ENCODE measurements at regions not wholly inside any gene's neighbourhood (a gene's known extent, or its start where the extent isn't known, plus 50 kb on each side); places are given as distances from the start of the nearest gene placed in this dataset.
"Not testable (repeated sequence)": the region's sequence is repeated elsewhere in the genome, so short reads cannot be mapped to it uniquely, and the experiment has no call there.

GRCh38 chr4:49154308-49155103, 168.4 kb downstream of the CWH43 start:
- H3K36me3 ChIP-seq, H3K27ac ChIP-seq, H3K4me3 ChIP-seq, H3K27me3 ChIP-seq, DNase-seq, H3K4me1 ChIP-seq: not testable (repeated sequence)
- ATAC-seq = peak; percentile 70 to 91 (median 82)
- H3K9me3 ChIP-seq = peaks cover 0 to 91% (median 41%) of the 10 kb centered on the region in 11 donors
- WGBS, 2 donors = 58 to 60% methylated on average over 11 of the region's 11 CpGs
- intact Hi-C loops (cut with DNase I) = loop anchor here in 1 of 10 donors (10.0 kb wide), 1 partner anchor 50 kb away; no protein-coding TSS in a partner anchor

- intact Hi-C loops (cut with DNase I) = loop anchor here in 1 of 10 donors (10.0 kb wide), 1 partner anchor 50 kb away; no protein-coding TSS in a partner anchor
- H3K4me3 ChIP-seq, DNase-seq, ATAC-seq, H3K27ac ChIP-seq, H3K4me1 ChIP-seq, H3K36me3 ChIP-seq, H3K27me3 ChIP-seq: not testable (repeated sequence)
- 68 to 72% methylated on average over 7 of the region's 7 CpGs for WGBS, 2 donors
- H3K9me3 ChIP-seq = peaks cover 0 to 83% (median 36%) of the 10 kb centered on the region in 11 donors
These were observed 169.2 kb downstream of the CWH43 start for GRCh38 chr4:49155270-49155669.

GRCh38 chr4:49156309-49156708, 170.2 kb downstream of the CWH43 start:
- intact Hi-C loops (cut with DNase I) = loop anchor here in 1 of 10 donors (10.0 kb wide), 1 partner anchor 52 kb away; no protein-coding TSS in a partner anchor
- peaks cover 0 to 78% (median 31%) of the 10 kb centered on the region in 11 donors for H3K9me3 ChIP-seq
- DNase-seq, H3K27me3 ChIP-seq, H3K36me3 ChIP-seq, H3K4me3 ChIP-seq, H3K27ac ChIP-seq, H3K4me1 ChIP-seq: not testable (repeated sequence)
- 56 to 67% methylated on average over 6 of the region's 6 CpGs for WGBS, 2 donors
- ATAC-seq = peak in 5 of 8 donors; percentile 30 to 58 (median 41)

GRCh38 chr4:49157630-49158029, 171.6 kb downstream of the CWH43 start:
- intact Hi-C loops (cut with DNase I) = loop anchor here in 1 of 10 donors (10.0 kb wide), 1 partner anchor 53 kb away; no protein-coding TSS in a partner anchor
- not testable (repeated sequence) for H3K27ac ChIP-seq, H3K4me3 ChIP-seq, H3K4me1 ChIP-seq, DNase-seq, H3K36me3 ChIP-seq, H3K27me3 ChIP-seq, ATAC-seq
- H3K9me3 ChIP-seq = peaks cover 0 to 64% (median 21%) of the 10 kb centered on the region in 11 donors
- 49 to 51% methylated on average over 2 of the region's 2 CpGs for WGBS, 2 donors

- H3K4me3 ChIP-seq; intact Hi-C loops (cut with DNase I); H3K27me3 ChIP-seq; H3K27ac ChIP-seq; ATAC-seq; H3K36me3 ChIP-seq; H3K4me1 ChIP-seq: not testable (repeated sequence)
- WGBS, 2 donors = 74 to 77% methylated on average over 23 of the region's 23 CpGs
- DNase-seq = peak in 1 of 2 donors; percentile 9
- peaks cover 0 to 36% (median 9%) of the 10 kb centered on the region in 11 donors for H3K9me3 ChIP-seq
These were observed 175.1 kb downstream of the CWH43 start for GRCh38 chr4:49161111-49161541.

- 52 to 66% methylated on average over 6 of the region's 6 CpGs for WGBS, 2 donors
- ATAC-seq; H3K4me1 ChIP-seq; H3K4me3 ChIP-seq; DNase-seq; H3K27me3 ChIP-seq; H3K36me3 ChIP-seq; H3K27ac ChIP-seq; intact Hi-C loops (cut with DNase I): not testable (repeated sequence)
- peaks cover 0 to 15% (median 0%) of the 10 kb centered on the region in 11 donors for H3K9me3 ChIP-seq
These were observed 178.8 kb downstream of the CWH43 start for GRCh38 chr4:49164916-49165315.

GRCh38 chr4:49177847-49178246, 191.8 kb downstream of the CWH43 start:
- H3K27ac ChIP-seq; H3K36me3 ChIP-seq; H3K4me3 ChIP-seq; ATAC-seq; intact Hi-C loops (cut with DNase I); H3K27me3 ChIP-seq; H3K4me1 ChIP-seq; DNase-seq: not testable (repeated sequence)
- WGBS, 2 donors = 73 to 75% methylated on average over 8 of the region's 8 CpGs
- H3K9me3 ChIP-seq = peaks cover 0 to 11% (median 0%) of the 10 kb centered on the region in 11 donors

- H3K27ac ChIP-seq; H3K9me3 ChIP-seq; H3K27me3 ChIP-seq; H3K36me3 ChIP-seq; intact Hi-C loops (cut with DNase I); H3K4me3 ChIP-seq; DNase-seq; ATAC-seq; H3K4me1 ChIP-seq: not testable (repeated sequence)
- WGBS, 2 donors = 76 to 80% methylated on average over 4 of the region's 4 CpGs
These were observed 195.0 kb downstream of the CWH43 start for GRCh38 chr4:49181088-49181487.

GRCh38 chr4:49211396-49212194, 225.5 kb downstream of the CWH43 start:
- H3K27ac ChIP-seq; H3K4me3 ChIP-seq; H3K4me1 ChIP-seq; DNase-seq; ATAC-seq; H3K36me3 ChIP-seq; H3K27me3 ChIP-seq; intact Hi-C loops (cut with DNase I): not testable (repeated sequence)
- peaks cover 0 to 12% (median 0%) of the 10 kb centered on the region in 11 donors for H3K9me3 ChIP-seq
- WGBS, 2 donors = 51 to 54% methylated on average over 11 of the region's 11 CpGs

- H3K27me3 ChIP-seq; ATAC-seq; H3K27ac ChIP-seq; H3K4me1 ChIP-seq; intact Hi-C loops (cut with DNase I); DNase-seq; H3K36me3 ChIP-seq; H3K4me3 ChIP-seq: not testable (repeated sequence)
- H3K9me3 ChIP-seq = peaks cover 0 to 12% (median 0%) of the 10 kb centered on the region in 11 donors
- WGBS, 2 donors = 23 to 48% methylated on average over 3 of the region's 3 CpGs
These were observed 227.2 kb downstream of the CWH43 start for GRCh38 chr4:49213250-49213649.

- H3K27ac ChIP-seq; H3K4me1 ChIP-seq; H3K36me3 ChIP-seq; DNase-seq; H3K27me3 ChIP-seq; H3K4me3 ChIP-seq; ATAC-seq; intact Hi-C loops (cut with DNase I): not testable (repeated sequence)
- 86% methylated on average over 5 of the region's 5 CpGs for WGBS, 2 donors
- H3K9me3 ChIP-seq = peaks cover 0 to 12% (median 0%) of the 10 kb centered on the region in 11 donors
These were observed 227.7 kb downstream of the CWH43 start for GRCh38 chr4:49213750-49214149.

Data from heart right ventricle (tissue), 16 donors.